ENCODE measurements at regions not wholly inside any gene's neighbourhood (a gene's known extent, or its start where the extent isn't known, plus 50 kb on each side); places are given as distances from the start of the nearest gene placed in this dataset.
"Not testable (repeated sequence)": the region's sequence is repeated elsewhere in the genome, so short reads cannot be mapped to it uniquely, and the experiment has no call there.

DNA sequence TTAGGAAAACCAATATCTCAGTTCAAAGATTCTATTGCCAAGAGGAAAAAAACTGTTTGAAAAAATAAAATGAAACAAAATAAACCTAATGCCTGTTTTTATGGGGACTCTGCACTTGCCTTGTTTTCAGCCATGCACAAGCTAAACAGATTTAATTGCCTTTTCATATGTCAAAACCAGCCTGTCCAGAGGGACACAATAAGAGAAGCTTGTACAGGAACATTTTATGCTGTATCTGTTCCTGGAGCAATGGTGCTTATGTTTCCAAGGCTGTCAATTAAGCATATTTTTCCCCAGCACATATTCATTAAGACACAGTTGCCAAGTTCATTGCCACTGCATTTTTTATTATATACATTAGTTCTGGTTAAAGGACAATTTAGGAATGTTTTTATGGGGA lies 470.9 kb downstream of the LRRIQ3 start:
- in situ Hi-C loops (cut with HindIII; ENCODE audit: low pct_unique_long_range_greater_than_20kb, low sequenced_read_pairs) = no loop called here
- DNase-seq (ENCODE audit: low read depth, low spot score) = no peak

DNA sequence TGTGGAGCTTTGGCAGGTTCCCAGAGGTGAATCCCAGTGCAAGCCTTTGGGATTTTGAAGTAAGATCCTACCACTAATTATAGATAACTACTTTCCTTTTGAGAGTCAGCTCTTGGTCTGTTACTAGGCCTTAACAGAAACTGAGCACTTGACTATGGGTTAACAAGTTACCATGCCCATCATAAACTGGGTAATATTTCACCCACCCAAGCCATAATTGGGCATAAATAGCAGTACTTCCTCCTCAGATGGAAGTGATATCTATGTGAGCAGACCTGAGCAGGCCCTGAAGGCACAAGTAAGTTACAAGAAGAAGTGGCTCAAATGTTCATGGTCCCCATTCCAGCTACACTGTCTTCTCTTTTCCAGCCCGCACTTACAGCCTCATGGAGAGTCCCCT lies 475.9 kb downstream of the LRRIQ3 start:
- in situ Hi-C loops (cut with HindIII; ENCODE audit: low pct_unique_long_range_greater_than_20kb, low sequenced_read_pairs) = no loop called here
- no peak for DNase-seq (ENCODE audit: low read depth, low spot score)

DNA sequence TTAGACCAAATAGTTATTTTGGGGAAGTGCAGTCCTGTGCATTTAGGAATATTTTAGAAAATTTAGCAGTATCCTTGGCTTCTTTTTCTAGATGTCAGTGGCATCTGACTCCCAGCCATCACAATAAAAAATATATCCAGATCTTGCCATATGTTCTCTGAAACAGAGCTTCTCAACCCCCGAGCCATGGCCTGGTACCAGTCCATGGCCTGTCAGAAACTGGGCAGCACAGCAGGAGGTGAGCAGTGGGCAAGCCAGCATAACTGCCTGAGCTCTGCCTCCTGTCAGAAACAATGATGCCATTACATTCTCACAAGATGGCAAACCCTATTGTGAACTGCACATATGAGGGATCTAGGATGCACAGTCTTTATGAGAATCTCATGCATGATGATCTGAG lies 480.0 kb downstream of the LRRIQ3 start:
- in situ Hi-C loops (cut with HindIII; ENCODE audit: low pct_unique_long_range_greater_than_20kb, low sequenced_read_pairs) = no loop called here
- DNase-seq (ENCODE audit: low read depth, low spot score) = no peak

- in situ Hi-C loops (cut with HindIII; ENCODE audit: low pct_unique_long_range_greater_than_20kb, low sequenced_read_pairs) = no loop called here
- DNase-seq (ENCODE audit: low read depth, low spot score) = no peak
Measured at GRCh38 chr1:73711089-73711488, 486.9 kb downstream of the LRRIQ3 start.

GRCh38 chr1:73701826-73702225 lies 496.1 kb downstream of the LRRIQ3 start:
- DNase-seq (ENCODE audit: low read depth, low spot score) = no peak
- in situ Hi-C loops (cut with HindIII; ENCODE audit: low pct_unique_long_range_greater_than_20kb, low sequenced_read_pairs) = no loop called here

DNA sequence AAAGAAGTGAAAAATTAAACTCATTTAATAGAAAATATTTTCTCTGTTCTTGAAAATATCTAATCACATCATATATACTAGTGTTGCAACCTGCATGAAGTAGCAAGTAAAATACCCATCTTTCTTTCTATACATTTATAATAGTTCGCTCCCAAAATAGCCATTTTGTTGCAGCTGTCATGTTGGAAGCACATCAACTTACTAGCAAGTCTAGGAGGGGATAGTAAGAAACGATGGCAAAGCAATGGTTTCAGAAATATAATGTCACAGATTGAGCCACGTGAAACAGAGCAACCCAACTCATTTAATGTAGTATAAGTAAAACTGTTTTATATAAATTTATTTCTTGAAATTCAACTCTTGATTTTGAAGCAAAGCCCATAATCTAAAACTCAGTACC lies 521.8 kb downstream of the LRRIQ3 start:
- DNase-seq (ENCODE audit: low read depth, low spot score) = no peak
- in situ Hi-C loops (cut with HindIII; ENCODE audit: low pct_unique_long_range_greater_than_20kb, low sequenced_read_pairs) = no loop called here

DNA sequence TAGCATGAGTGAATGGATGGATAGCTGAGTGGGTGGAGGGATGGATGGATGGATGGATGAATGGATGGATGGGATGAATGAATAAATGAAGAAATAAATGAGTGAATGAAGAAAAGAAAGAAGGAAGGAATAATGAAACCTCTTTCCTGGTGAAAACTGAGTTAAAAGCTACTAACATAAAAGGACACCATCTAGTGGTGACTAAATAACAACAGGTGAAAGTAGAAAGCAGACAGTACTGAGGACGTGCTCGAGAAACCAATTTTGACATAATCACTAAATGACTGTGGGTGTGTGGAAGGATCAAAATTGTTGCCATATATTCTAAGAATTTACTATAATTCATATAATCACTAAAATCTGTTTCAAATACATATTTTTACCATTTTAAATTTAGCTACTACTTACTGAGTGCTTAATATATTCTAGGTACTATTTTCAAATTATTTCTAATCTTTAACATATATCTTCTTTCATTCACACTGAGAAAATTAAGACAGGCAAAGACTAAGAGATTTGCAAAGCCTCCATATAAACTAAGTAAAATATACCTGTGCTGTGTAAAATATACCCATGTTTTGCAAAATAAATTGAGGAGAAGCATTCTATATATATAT lies 522.9 kb downstream of the LRRIQ3 start:
- peak; percentile 43 for DNase-seq (ENCODE audit: low read depth, low spot score)
- in situ Hi-C loops (cut with HindIII; ENCODE audit: low pct_unique_long_range_greater_than_20kb, low sequenced_read_pairs) = no loop called here

GRCh38 chr1:73673971-73674370 lies 524.0 kb downstream of the LRRIQ3 start:
- peak; percentile 2 for DNase-seq (ENCODE audit: low read depth, low spot score)
- in situ Hi-C loops (cut with HindIII; ENCODE audit: low pct_unique_long_range_greater_than_20kb, low sequenced_read_pairs) = no loop called here

GRCh38 chr1:73671530-73671929 lies 526.4 kb downstream of the LRRIQ3 start:
- in situ Hi-C loops (cut with HindIII; ENCODE audit: low pct_unique_long_range_greater_than_20kb, low sequenced_read_pairs) = no loop called here
- DNase-seq (ENCODE audit: low read depth, low spot score) = no peak

DNA sequence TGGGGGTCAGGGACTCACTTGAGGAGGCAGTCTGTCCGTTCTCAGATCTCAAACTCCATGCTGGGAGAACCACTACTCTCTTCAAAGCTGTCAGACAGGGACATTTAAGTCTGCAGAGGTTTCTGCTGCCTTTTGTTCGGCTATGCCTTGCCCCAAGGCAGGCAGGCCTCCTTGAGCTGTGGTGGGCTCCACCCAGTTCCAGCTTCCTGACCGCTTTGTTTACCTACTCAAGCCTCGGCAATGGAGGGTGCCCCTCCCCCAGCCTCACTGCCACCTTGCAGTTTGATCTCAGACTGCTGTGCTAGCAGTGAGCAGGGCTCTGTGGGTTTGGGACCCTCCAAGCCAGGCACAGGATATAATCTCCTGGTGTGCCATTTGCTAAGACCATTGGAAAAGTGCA lies 530.0 kb downstream of the LRRIQ3 start:
- in situ Hi-C loops (cut with HindIII; ENCODE audit: low pct_unique_long_range_greater_than_20kb, low sequenced_read_pairs); DNase-seq (ENCODE audit: low read depth, low spot score): not testable (repeated sequence)

DNA sequence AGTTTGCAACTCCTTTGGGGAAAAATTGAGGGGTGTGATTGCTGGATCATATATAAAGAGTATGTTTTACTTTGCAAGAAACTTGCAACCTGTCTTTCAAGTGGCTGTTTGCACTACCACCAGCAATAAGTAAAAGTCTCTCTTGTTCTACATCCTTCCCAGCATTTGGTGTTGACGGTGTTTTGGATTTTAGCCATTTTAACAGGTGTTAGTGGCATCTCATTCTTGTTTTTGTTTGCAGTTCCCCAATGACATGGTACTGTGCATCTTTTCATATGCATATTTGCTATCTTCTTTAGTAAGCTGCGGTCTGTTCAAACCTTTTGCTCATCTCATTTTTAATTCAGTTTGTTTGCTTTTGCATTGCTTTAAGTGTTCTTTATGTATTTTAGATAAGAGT lies 535.5 kb downstream of the LRRIQ3 start:
- no peak for DNase-seq (ENCODE audit: low read depth, low spot score)
- in situ Hi-C loops (cut with HindIII; ENCODE audit: low pct_unique_long_range_greater_than_20kb, low sequenced_read_pairs) = no loop called here

DNA sequence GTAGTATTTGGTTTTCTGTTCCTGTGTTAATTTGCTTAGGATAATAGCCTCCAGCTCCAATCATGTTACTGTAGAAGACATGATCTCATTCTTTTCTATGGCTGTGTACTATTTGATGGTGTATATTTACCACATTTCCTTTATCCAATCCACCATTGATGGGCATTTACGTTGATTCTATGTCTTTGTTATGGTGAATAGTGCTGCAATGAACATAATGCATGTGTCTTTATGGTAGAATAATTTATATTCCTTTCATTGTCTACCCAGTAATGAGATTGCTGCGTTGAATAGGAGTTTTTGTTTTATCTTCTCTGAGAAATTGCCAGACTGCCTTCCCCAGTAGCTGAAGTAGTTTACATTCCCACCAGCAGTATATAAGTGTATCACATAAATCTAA lies 538.8 kb downstream of the LRRIQ3 start:
- in situ Hi-C loops (cut with HindIII; ENCODE audit: low pct_unique_long_range_greater_than_20kb, low sequenced_read_pairs) = no loop called here
- no peak for DNase-seq (ENCODE audit: low read depth, low spot score)

DNA sequence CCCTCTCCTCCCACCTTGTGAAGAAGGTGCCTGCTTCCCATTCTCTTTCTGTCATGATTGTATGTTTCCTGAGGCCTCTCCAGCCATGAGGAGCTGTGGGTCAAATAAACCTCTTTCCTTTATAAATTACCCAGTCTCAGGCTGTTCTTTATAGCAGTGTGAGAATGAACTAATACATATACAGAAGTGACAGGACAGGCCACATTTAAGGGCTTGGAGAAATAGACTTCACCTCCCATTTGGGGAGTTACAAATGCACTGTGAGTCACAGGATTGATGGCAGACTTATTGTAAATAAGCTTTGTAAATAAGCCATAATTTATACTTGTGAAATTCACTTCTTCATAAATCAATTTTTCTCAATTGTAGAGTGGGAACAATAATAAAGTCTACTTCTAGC lies 543.3 kb downstream of the LRRIQ3 start:
- DNase-seq (ENCODE audit: low read depth, low spot score) = no peak
- in situ Hi-C loops (cut with HindIII; ENCODE audit: low pct_unique_long_range_greater_than_20kb, low sequenced_read_pairs) = no loop called here

DNA sequence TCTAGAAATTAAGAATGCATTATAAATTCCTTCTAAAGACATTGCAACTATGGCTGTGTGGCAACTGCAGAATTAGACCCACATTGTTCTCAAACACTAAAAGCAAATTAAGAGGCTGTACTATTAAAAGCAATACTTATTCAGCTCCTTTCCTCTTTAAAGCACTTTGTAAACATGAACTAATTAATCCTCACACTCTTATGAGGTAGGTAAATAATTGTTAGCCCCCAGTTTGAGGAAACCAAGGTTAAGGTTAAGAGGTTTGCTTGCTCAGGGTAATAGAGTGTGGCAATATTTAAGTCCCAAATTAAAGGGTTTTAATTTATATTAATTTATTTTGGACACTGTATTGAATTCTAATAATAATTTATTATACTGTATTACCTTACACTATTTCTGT lies 553.8 kb downstream of the LRRIQ3 start:
- DNase-seq (ENCODE audit: low read depth, low spot score) = no peak
- in situ Hi-C loops (cut with HindIII; ENCODE audit: low pct_unique_long_range_greater_than_20kb, low sequenced_read_pairs) = no loop called here

- in situ Hi-C loops (cut with HindIII; ENCODE audit: low pct_unique_long_range_greater_than_20kb, low sequenced_read_pairs) = no loop called here
- DNase-seq (ENCODE audit: low read depth, low spot score) = no peak
Measured at GRCh38 chr1:73639494-73639893, 558.5 kb downstream of the LRRIQ3 start.

DNA sequence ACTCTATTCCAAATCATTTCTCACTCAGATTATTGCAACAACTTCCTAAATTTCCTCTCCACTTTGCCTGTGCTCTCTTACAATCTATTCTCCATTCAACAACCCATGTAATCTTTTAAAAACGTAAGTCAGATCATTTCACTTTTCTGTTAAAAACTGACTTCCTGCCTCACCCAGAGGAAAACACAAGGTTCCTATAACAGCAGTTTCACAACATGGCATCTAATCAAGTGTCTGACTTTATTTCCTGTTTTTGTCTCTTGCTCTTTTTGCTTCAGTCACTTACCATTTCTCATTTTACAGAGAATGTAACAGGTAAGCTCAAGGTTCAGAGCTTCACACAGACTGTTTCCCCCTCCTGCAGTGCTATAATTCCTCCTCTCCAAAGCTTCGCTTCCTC lies 560.7 kb downstream of the LRRIQ3 start:
- no peak for DNase-seq (ENCODE audit: low read depth, low spot score)
- in situ Hi-C loops (cut with HindIII; ENCODE audit: low pct_unique_long_range_greater_than_20kb, low sequenced_read_pairs) = no loop called here

DNA sequence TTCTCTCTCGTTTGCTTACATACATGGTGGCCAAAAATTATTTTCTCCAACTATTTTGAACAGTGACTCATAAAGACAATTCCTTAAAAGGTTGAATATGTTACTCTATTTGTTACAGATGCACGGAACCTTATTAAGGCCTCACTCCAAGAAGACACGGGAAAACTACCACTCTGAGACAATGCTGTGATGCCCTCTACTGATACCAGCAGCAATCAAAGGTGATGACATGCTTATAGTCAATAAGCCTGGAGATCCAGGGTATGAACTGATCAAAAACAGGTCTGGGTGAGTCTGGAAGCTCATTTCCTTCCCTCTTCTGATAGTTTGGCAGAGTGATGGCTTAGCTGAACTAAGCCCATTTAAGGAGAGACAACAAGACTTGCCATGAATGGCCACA lies 563.0 kb downstream of the LRRIQ3 start:
- DNase-seq (ENCODE audit: low read depth, low spot score) = peak; percentile 52
- in situ Hi-C loops (cut with HindIII; ENCODE audit: low pct_unique_long_range_greater_than_20kb, low sequenced_read_pairs) = no loop called here

- DNase-seq (ENCODE audit: low read depth, low spot score) = peak; percentile 45
- in situ Hi-C loops (cut with HindIII; ENCODE audit: low pct_unique_long_range_greater_than_20kb, low sequenced_read_pairs) = no loop called here
Measured at GRCh38 chr1:73627723-73628122, 570.3 kb downstream of the LRRIQ3 start.

DNA sequence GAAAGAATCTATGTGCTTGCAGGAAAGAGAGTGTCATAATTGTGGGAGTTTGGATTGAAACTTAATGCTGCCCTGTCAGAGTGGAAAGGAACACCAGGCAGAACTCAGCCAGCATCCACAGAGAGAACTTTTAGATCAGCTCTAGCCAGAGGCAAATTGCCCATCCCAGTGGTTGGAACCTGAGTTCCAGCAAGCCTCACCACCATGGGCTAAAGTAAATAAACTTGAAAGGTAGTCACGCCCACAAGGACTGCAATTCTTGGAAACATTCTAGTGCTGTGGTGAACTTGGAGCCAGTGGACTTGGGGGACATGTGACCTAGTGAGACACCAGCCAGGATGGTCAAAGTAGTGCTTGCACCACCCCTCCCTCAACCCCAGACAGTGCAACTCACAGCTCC lies 571.6 kb downstream of the LRRIQ3 start:
- in situ Hi-C loops (cut with HindIII; ENCODE audit: low pct_unique_long_range_greater_than_20kb, low sequenced_read_pairs) = no loop called here

GRCh38 chr1:73623946-73624345 lies 574.0 kb downstream of the LRRIQ3 start:
- in situ Hi-C loops (cut with HindIII; ENCODE audit: low pct_unique_long_range_greater_than_20kb, low sequenced_read_pairs) = no loop called here

More for the DNA sequence above, 571.6 kb downstream of the LRRIQ3 start:
- DNase-seq (ENCODE audit: low read depth, low spot score) = no peak

More at GRCh38 chr1:73623946-73624345, 574.0 kb downstream of the LRRIQ3 start:
- no peak for DNase-seq (ENCODE audit: low read depth, low spot score)
